Smooth muscle cell (in vitro differentiated cells): ENCODE measurements at regions not wholly inside any gene's neighbourhood (a gene's known extent, or its start where the extent isn't known, plus 50 kb on each side); places are given as distances from the start of the nearest gene placed in this dataset.
A peak's percentile ranks its signal among the peaks of the same experiment; 100 is the strongest.

Experiments
- DNase-seq: peaks from one replicate; lab custom pipeline; 2025; ENCODE audit not compliant: unreplicated experiment; lab: John Stamatoyannopoulos, UW
- H2AFZ ChIP-seq: fragments of 200-600 bp; sonication (generic); 2 replicates; pipeline ENCODE4 v1.6.0; 2016; ENCODE audit warnings: antibody characterized with exemption, low read depth, mild to moderate bottlenecking
- H3F3A ChIP-seq: fragments of 200-600 bp; sonication (generic); 2 replicates; pipeline ENCODE4 v1.6.0; 2017; ENCODE audit warnings: antibody characterized with exemption, low read depth
- H3K27ac ChIP-seq: fragments of 200-600 bp; sonication (generic); 2 replicates; pipeline ENCODE4 v1.5.1; 2016; ENCODE audit warnings: low read depth, mild to moderate bottlenecking
- H3K27me3 ChIP-seq: fragments of 200-600 bp; sonication (generic); 2 replicates; pipeline ENCODE4 v1.6.1; 2016; ENCODE audit warnings: low read depth, mild to moderate bottlenecking
- H3K36me3 ChIP-seq: fragments of 200-600 bp; sonication (generic); 2 replicates; pipeline ENCODE4 v1.5.1; 2016; ENCODE audit warnings: low read depth
- H3K4me1 ChIP-seq: fragments of 200-600 bp; sonication (generic); 2 replicates; pipeline ENCODE4 v1.5.1; 2016; ENCODE audit warnings: low read depth
- H3K4me2 ChIP-seq: fragments of 200-600 bp; sonication (generic); 2 replicates; pipeline ENCODE4 v1.6.0; 2016; ENCODE audit warnings: mild to moderate bottlenecking
- H3K4me3 ChIP-seq: fragments of 200-600 bp; sonication (generic); 2 replicates; pipeline ENCODE4 v1.5.1; 2016; ENCODE audit warnings: mild to moderate bottlenecking
- H3K79me2 ChIP-seq: fragments of 200-600 bp; sonication (generic); 2 replicates; pipeline ENCODE4 v1.6.0; 2016; ENCODE audit warnings: low read depth, mild to moderate bottlenecking
- H3K9ac ChIP-seq: fragments of 200-600 bp; sonication (generic); 2 replicates; pipeline ENCODE4 v1.6.0; 2016; ENCODE audit warnings: low read depth
- H3K9me3 ChIP-seq: fragments of 200-600 bp; sonication (generic); replicated peaks from 2 replicates; pipeline ENCODE4 v1.5.1; 2016; ENCODE audit warnings: low read depth
- H4K20me1 ChIP-seq: fragments of 200-600 bp; sonication (generic); 2 replicates; pipeline ENCODE4 v1.6.0; 2016; ENCODE audit warnings: low read depth
- CTCF ChIP-seq: fragments of 200-600 bp; sonication (generic); IDR thresholded peaks from 2 replicates; pipeline ENCODE4 v1.5.1; 2017; ENCODE audit warnings: borderline replicate concordance, mild to moderate bottlenecking, antibody characterized with exemption; ENCODE audit not compliant: insufficient read depth, poor library complexity, severe bottlenecking
- WGBS: methylation state at CpG from one replicate; pipeline ENCODE4 v1.1.7; 2016; ENCODE audit warnings: low lambda C conversion rate; 5-methylcytosine and 5-hydroxymethylcytosine counted together

GRCh38 chr20:22928679-22929078 lies 106.4 kb upstream of the SSTR4 start:
- Histone ChIP-seq H3K4me1 (peaks cover 11% of the 10 kb centered on the region), H3K4me3 (no peak overlapping the region), H3K27me3 (no peaks in the 10 kb centered on the region), H3K27ac (peak overlapping the region; percentile 46), H3K9ac (no peak overlapping the region), H4K20me1 (no peaks in the 10 kb centered on the region), H3K9me3 (no peaks in the 10 kb centered on the region), H2AFZ (peak overlapping the region; percentile 8), H3K4me2 (peak overlapping the region; percentile 29), H3K36me3 (no peaks in the 10 kb centered on the region), H3F3A (peaks cover 3% of the 10 kb centered on the region), H3K79me2 (no peaks in the 10 kb centered on the region)
- 46% methylated on average over 7 of the region's 7 CpGs for WGBS
- no peak for DNase-seq
- no peak for TF ChIP-seq CTCF

GRCh38 chr20:22929661-22930060 lies 105.5 kb upstream of the SSTR4 start:
- H3K27me3 ChIP-seq, result no peaks in the 10 kb centered on the region
- peak overlapping the region; percentile 30 for H3K4me2 ChIP-seq
- H3K36me3 ChIP-seq, result no peaks in the 10 kb centered on the region
- no peak overlapping the region for H3K4me3 ChIP-seq
- 31% methylated on average over 2 of the region's 2 CpGs for WGBS
- peaks cover 11% of the 10 kb centered on the region for H3K4me1 ChIP-seq
- no peak for DNase-seq
- no peak overlapping the region for H2AFZ ChIP-seq
- no peak overlapping the region for H3K9ac ChIP-seq
- no peaks in the 10 kb centered on the region for H3K79me2 ChIP-seq
- TF ChIP-seq CTCF, result no peak
- H3F3A ChIP-seq, result peaks cover 3% of the 10 kb centered on the region
- peak overlapping the region; percentile 46 for H3K27ac ChIP-seq
- H3K9me3 ChIP-seq, result no peaks in the 10 kb centered on the region
- no peaks in the 10 kb centered on the region for H4K20me1 ChIP-seq

- Histone ChIP-seq H3K9ac (no peak overlapping the region), H3K27ac (peak overlapping the region; percentile 68), H3K79me2 (no peaks in the 10 kb centered on the region), H3K36me3 (no peaks in the 10 kb centered on the region), H3K4me1 (peaks cover 11% of the 10 kb centered on the region), H3K4me3 (no peak overlapping the region), H3K27me3 (no peaks in the 10 kb centered on the region), H3F3A (peaks cover 3% of the 10 kb centered on the region), H4K20me1 (no peaks in the 10 kb centered on the region), H3K4me2 (peak overlapping the region; percentile 77), H3K9me3 (no peaks in the 10 kb centered on the region), H2AFZ (no peak overlapping the region)
- TF ChIP-seq CTCF, result no peak
- WGBS, result 75% methylated on average over 7 of the region's 7 CpGs
- DNase-seq, result no peak
Measured at GRCh38 chr20:22931653-22932608, 103.2 kb upstream of the SSTR4 start.
